HEK293 (cell line): ENCODE measurements at regions not wholly inside any gene's neighbourhood (a gene's known extent, or its start where the extent isn't known, plus 50 kb on each side); places are given as distances from the start of the nearest gene placed in this dataset.

Experiments used
- CTCF ChIA-PET: fragments of 350-600 bp; formaldehyde crosslinking; extraction: SDS; loops from one replicate; lab custom pipeline; 2021; ENCODE audit warnings: antibody characterized with exemption; lab: Yijun Ruan, JAX
- POLR2A ChIA-PET: fragments of 300-600 bp; formaldehyde crosslinking; extraction: SDS; loops from one replicate; lab custom pipeline; 2020; ENCODE audit warnings: antibody characterized with exemption, inconsistent platforms; lab: Yijun Ruan, JAX
- H3K27ac ChIP-seq: fragments of 200-500 bp; sonication (Bioruptor generic); 2 replicates; pipeline ENCODE4 v1.5.1; 2014; ENCODE audit warnings: low read depth, low read length, control low read depth, inconsistent platforms; ENCODE audit errors: extremely low read depth
- H3K36me3 ChIP-seq, 2 experiments: fragments of 200-500 bp in 1 of 2; sonication (Bioruptor generic) in 1 of 2; 1 replicate in 1 of 2; 2 replicates in 1 of 2; pipeline ENCODE4 v1.5.1; 2014 to 2017; ENCODE audit warnings: inconsistent platforms in 2 of 2, low read length in 2 of 2; ENCODE audit not compliant: control insufficient read depth in 2 of 2, insufficient read depth in 1 of 2
- H3K4me1 ChIP-seq: fragments of 200-500 bp; sonication (Bioruptor generic); 2 replicates; pipeline ENCODE4 v1.5.1; 2014; ENCODE audit warnings: mild to moderate bottlenecking, low read length, inconsistent platforms; ENCODE audit not compliant: control insufficient read depth, insufficient read depth
- H3K4me3 ChIP-seq: 2 replicates; pipeline ENCODE4 v1.5.1; 2011; ENCODE audit warnings: low read depth, mild to moderate bottlenecking, control low read depth, low read length, moderate library complexity
- H3K9me3 ChIP-seq: fragments of 200-500 bp; sonication (Bioruptor generic); 2 replicates; pipeline ENCODE4 v1.5.1; 2014; ENCODE audit warnings: low read depth, low read length, inconsistent platforms; ENCODE audit not compliant: control insufficient read depth, insufficient read depth
- BCL11B ChIP-seq: fragments of 450-650 bp; formaldehyde crosslinking; IDR thresholded peaks from 2 replicates; pipeline ENCODE4 v1.5.1; 2016; ENCODE audit warnings: low read depth, missing biosample characterization, missing genetic modification characterization
- KLF16 ChIP-seq: fragments of 450-650 bp; formaldehyde crosslinking; IDR thresholded peaks from 2 replicates; pipeline ENCODE4 v1.5.1; 2017; ENCODE audit warnings: missing biosample characterization, missing genetic modification characterization
- SETDB1 ChIP-seq: IDR thresholded peaks from one replicate; pipeline ENCODE4 v1.6.1; 2017; ENCODE audit warnings: mild to moderate bottlenecking, low read length, moderate library complexity, mixed read lengths; ENCODE audit not compliant: insufficient read length
- TRIM28 ChIP-seq: IDR thresholded peaks from 2 replicates; pipeline ENCODE4 v1.6.1; 2011; ENCODE audit warnings: low read length, control low read depth, borderline replicate concordance
- ZBTB48 ChIP-seq: fragments of 450-650 bp; formaldehyde crosslinking; IDR thresholded peaks from 2 replicates; pipeline ENCODE4 v1.5.1; 2016; ENCODE audit warnings: missing biosample characterization, missing genetic modification characterization
- ZBTB7A ChIP-seq: fragments of 450-650 bp; formaldehyde crosslinking; IDR thresholded peaks from 2 replicates; pipeline ENCODE4 v1.5.1; 2016; ENCODE audit warnings: low read depth, missing biosample characterization, missing genetic modification characterization
- ZNF121 ChIP-seq: fragments of 450-650 bp; formaldehyde crosslinking; IDR thresholded peaks from 2 replicates; pipeline ENCODE4 v1.5.1; 2016; ENCODE audit warnings: missing biosample characterization, missing genetic modification characterization
- ZNF148 ChIP-seq: fragments of 450-650 bp; formaldehyde crosslinking; IDR thresholded peaks from 2 replicates; pipeline ENCODE4 v1.5.0; 2017; ENCODE audit warnings: missing biosample characterization, missing genetic modification characterization, borderline replicate concordance
- ZNF157 ChIP-seq: fragments of 450-650 bp; formaldehyde crosslinking; IDR thresholded peaks from 2 replicates; pipeline ENCODE4 v1.5.1; 2016; ENCODE audit warnings: missing biosample characterization, missing genetic modification characterization
- ZNF341 ChIP-seq: fragments of 450-650 bp; formaldehyde crosslinking; IDR thresholded peaks from 2 replicates; pipeline ENCODE4; 2016; ENCODE audit warnings: low read depth, missing biosample characterization, missing genetic modification characterization
- ZNF366 ChIP-seq: fragments of 450-650 bp; formaldehyde crosslinking; conservative IDR thresholded peaks from 2 replicates; pipeline ENCODE4 v1.5.1; 2016; ENCODE audit warnings: missing biosample characterization, missing genetic modification characterization
- ZNF37A ChIP-seq: fragments of 450-650 bp; IDR thresholded peaks from 2 replicates; pipeline ENCODE4 v1.5.1; 2018; ENCODE audit warnings: missing biosample characterization, missing genetic modification characterization
- ZNF449 ChIP-seq: fragments of 450-650 bp; formaldehyde crosslinking; IDR thresholded peaks from 2 replicates; pipeline ENCODE4 v1.5.1; 2017; ENCODE audit warnings: missing biosample characterization, mild to moderate bottlenecking, missing genetic modification characterization, moderate library complexity
- ZNF473 ChIP-seq: fragments of 450-650 bp; formaldehyde crosslinking; IDR thresholded peaks from 2 replicates; pipeline ENCODE4 v1.5.1; 2017; ENCODE audit warnings: missing biosample characterization, missing genetic modification characterization
- ZNF521 ChIP-seq: fragments of 450-650 bp; formaldehyde crosslinking; IDR thresholded peaks from 2 replicates; pipeline ENCODE4 v1.5.1; 2017; ENCODE audit warnings: missing biosample characterization, mild to moderate bottlenecking, missing genetic modification characterization
- ZNF548 ChIP-seq: fragments of 450-650 bp; formaldehyde crosslinking; IDR thresholded peaks from 2 replicates; pipeline ENCODE4 v1.5.1; 2016; ENCODE audit warnings: missing biosample characterization, missing genetic modification characterization
- ZNF580 ChIP-seq: fragments of 450-650 bp; formaldehyde crosslinking; IDR thresholded peaks from 2 replicates; pipeline ENCODE4 v1.5.1; 2016; ENCODE audit warnings: missing biosample characterization, missing genetic modification characterization
- ZNF624 ChIP-seq: fragments of 450-650 bp; formaldehyde crosslinking; IDR thresholded peaks from 2 replicates; pipeline ENCODE4 v1.5.1; 2017; ENCODE audit warnings: missing biosample characterization, missing genetic modification characterization
- ZNF626 ChIP-seq: fragments of 450-650 bp; sonication (Bioruptor Pico); formaldehyde crosslinking; IDR thresholded peaks from 2 replicates; pipeline ENCODE4 v1.5.1; 2018; ENCODE audit warnings: missing biosample characterization, missing genetic modification characterization, inconsistent platforms
- ZNF692 ChIP-seq: fragments of 450-650 bp; formaldehyde crosslinking; IDR thresholded peaks from 2 replicates; pipeline ENCODE4 v1.5.1; 2016; ENCODE audit warnings: missing biosample characterization, missing genetic modification characterization
- ZSCAN23 ChIP-seq: fragments of 450-650 bp; formaldehyde crosslinking; IDR thresholded peaks from 2 replicates; pipeline ENCODE4 v1.5.1; 2016; ENCODE audit warnings: missing biosample characterization, missing genetic modification characterization
- ZXDB ChIP-seq: fragments of 450-650 bp; formaldehyde crosslinking; IDR thresholded peaks from 2 replicates; pipeline ENCODE4 v1.5.1; 2016; ENCODE audit warnings: missing biosample characterization, missing genetic modification characterization
- TF ChIP-seq, protein P1 (sequence below): fragments of 450-650 bp; formaldehyde crosslinking; IDR thresholded peaks from 2 replicates; pipeline ENCODE4 v1.5.1; 2017; ENCODE audit warnings: missing biosample characterization, missing genetic modification characterization
- TF ChIP-seq, protein P2 (sequence below): fragments of 450-650 bp; formaldehyde crosslinking; IDR thresholded peaks from 2 replicates; pipeline ENCODE4 v1.5.1; 2016; ENCODE audit warnings: missing biosample characterization, missing genetic modification characterization
- TF ChIP-seq, protein P3 (sequence below): fragments of 450-650 bp; formaldehyde crosslinking; IDR thresholded peaks from 2 replicates; pipeline ENCODE4 v1.5.1; 2016; ENCODE audit warnings: missing biosample characterization, missing genetic modification characterization

DNA sequence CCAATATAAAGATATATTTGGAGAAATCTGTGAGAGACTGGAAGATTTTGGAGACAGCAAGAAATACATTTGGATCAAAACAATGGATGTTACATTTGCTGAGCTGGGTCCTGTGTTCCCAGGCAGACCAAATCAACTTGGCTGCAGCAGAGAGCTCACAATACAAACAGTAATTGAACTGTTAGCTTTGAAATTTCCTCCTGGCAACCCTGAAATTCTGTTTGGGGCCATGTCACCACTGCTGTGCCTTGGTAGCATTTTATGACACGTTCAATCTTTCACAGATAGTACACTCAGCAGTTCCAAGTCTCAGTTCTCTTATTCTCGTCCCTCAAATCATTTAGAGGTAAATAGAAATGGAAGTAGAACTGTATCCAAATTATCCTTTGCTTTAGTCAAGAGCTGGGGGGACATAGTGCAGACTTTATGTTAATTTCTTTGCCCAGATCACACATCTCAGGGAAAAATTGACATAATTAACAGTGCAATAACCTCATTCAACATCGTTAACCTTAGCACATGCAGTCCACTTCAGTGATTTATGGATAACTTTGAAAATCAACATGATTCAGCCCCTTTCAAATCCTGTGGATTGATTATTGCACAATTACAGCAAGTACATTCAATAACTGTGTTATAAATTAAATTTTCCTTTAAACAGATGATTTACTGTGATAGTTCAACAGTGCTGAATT, 277.4 kb upstream of the MC4R start (continued):
- TF ChIP-seq ZNF692 (tag by site-specific recombination) (no peak), ZBTB7A (tag by site-specific recombination) (no peak), ZBTB48 (tag by site-specific recombination) (no peak), SETDB1 (no peak), TRIM28 (no peak), ZNF624 (no peak), ZNF148 (tag by site-specific recombination) (no peak)
- TF ChIP-seq, all 188 proteins: peak for 0

DNA sequence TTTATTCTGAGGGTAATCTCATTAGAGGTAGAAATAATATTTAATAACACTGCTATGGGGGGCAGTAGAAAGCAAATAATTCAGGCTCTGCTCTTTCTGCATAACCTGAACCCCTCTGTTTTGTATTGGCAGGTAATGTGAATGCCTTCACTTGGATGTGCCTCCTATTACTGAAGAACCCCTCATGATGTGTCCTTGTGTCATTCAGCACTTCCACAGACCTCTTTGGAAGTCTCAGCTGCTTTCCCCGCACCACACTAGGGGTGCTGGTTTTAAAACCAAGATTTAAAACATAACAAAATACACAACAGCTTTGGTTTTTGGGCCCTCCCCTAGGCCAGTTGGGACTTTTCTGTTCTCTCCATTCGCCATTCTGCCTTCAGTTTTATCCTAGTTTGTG, 281.7 kb upstream of the MC4R start:
- ChIA-PET POLR2A (no interaction called here), CTCF (no interaction called here)
- H3K4me1 ChIP-seq: no peaks in the 10 kb centered on the region
- no peak for TF ChIP-seq ZNF37A (tag by site-specific recombination)
- TF ChIP-seq KLF16 (tag by site-specific recombination): no peak
- TF ChIP-seq ZNF449 (tag by site-specific recombination): no peak
- no peak for TF ChIP-seq ZXDB (tag by site-specific recombination)
- no peak for TF ChIP-seq ZNF341 (tag by site-specific recombination)
- TF ChIP-seq, protein P1, sequence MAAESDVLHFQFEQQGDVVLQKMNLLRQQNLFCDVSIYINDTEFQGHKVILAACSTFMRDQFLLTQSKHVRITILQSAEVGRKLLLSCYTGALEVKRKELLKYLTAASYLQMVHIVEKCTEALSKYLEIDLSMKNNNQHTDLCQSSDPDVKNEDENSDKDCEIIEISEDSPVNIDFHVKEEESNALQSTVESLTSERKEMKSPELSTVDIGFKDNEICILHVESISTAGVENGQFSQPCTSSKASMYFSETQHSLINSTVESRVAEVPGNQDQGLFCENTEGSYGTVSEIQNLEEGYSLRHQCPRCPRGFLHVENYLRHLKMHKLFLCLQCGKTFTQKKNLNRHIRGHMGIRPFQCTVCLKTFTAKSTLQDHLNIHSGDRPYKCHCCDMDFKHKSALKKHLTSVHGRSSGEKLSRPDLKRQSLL: no peak
- TF ChIP-seq BCL11B (tag by site-specific recombination): no peak
- TF ChIP-seq ZSCAN23 (tag by site-specific recombination): no peak
- no peak for TF ChIP-seq ZNF157 (tag by site-specific recombination)
- no peak for TF ChIP-seq ZNF473 (tag by site-specific recombination)
- TF ChIP-seq ZNF366 (tag by site-specific recombination): no peak
- no peak overlapping the region for H3K4me3 ChIP-seq
- H3K9me3 ChIP-seq: no peaks in the 10 kb centered on the region
- H3K27ac ChIP-seq: no peak overlapping the region
- no peaks in the 10 kb centered on the region for H3K36me3 ChIP-seq

GRCh38 chr18:60656553-60656952, 284.0 kb upstream of the MC4R start:
- H3K4me3 ChIP-seq: no peak overlapping the region
- no peaks in the 10 kb centered on the region for H3K4me1 ChIP-seq
- POLR2A ChIA-PET: no interaction called here
- no peaks in the 10 kb centered on the region for H3K9me3 ChIP-seq
- no peak overlapping the region for H3K27ac ChIP-seq
- CTCF ChIA-PET: no interaction called here
- H3K36me3 ChIP-seq: no peaks in the 10 kb centered on the region
- TF ChIP-seq ZNF548: no peak
- TF ChIP-seq KLF16 (tag by site-specific recombination): no peak
- no peak for TF ChIP-seq ZNF626 (tag by site-specific recombination)
- TF ChIP-seq, protein P2, sequence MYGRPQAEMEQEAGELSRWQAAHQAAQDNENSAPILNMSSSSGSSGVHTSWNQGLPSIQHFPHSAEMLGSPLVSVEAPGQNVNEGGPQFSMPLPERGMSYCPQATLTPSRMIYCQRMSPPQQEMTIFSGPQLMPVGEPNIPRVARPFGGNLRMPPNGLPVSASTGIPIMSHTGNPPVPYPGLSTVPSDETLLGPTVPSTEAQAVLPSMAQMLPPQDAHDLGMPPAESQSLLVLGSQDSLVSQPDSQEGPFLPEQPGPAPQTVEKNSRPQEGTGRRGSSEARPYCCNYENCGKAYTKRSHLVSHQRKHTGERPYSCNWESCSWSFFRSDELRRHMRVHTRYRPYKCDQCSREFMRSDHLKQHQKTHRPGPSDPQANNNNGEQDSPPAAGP (tag by site-specific recombination): no peak
- TF ChIP-seq ZNF580 (tag by site-specific recombination): no peak
- no peak for TF ChIP-seq ZNF521
- TF ChIP-seq, protein P3, sequence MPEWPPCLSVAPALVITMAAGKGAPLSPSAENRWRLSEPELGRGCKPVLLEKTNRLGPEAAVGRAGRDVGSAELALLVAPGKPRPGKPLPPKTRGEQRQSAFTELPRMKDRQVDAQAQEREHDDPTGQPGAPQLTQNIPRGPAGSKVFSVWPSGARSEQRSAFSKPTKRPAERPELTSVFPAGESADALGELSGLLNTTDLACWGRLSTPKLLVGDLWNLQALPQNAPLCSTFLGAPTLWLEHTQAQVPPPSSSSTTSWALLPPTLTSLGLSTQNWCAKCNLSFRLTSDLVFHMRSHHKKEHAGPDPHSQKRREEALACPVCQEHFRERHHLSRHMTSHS (tag by site-specific recombination): no peak
- TF ChIP-seq ZNF121 (tag by site-specific recombination): no peak
